ENCODE measurements at regions not wholly inside any gene's neighbourhood (a gene's known extent, or its start where the extent isn't known, plus 50 kb on each side); places are given as distances from the start of the nearest gene placed in this dataset.

GRCh38 chr12:93186131-93186530 lies 191.6 kb upstream of the NUDT4 start:
- H3K36me3 Mint-ChIP-seq (ENCODE audit: unreplicated experiment), result no peaks in the 10 kb centered on the region

GRCh38 chr12:93186621-93187020 lies 191.1 kb upstream of the NUDT4 start:
- peaks cover 8% of the 10 kb centered on the region for H3K4me1 Mint-ChIP-seq (ENCODE audit: unreplicated experiment)
- H3K36me3 Mint-ChIP-seq (ENCODE audit: unreplicated experiment), result no peaks in the 10 kb centered on the region
- H3K9me3 Mint-ChIP-seq (ENCODE audit: unreplicated experiment), result no peaks in the 10 kb centered on the region
- no peak overlapping the region for H3K27ac Mint-ChIP-seq (ENCODE audit: unreplicated experiment)
- no peak for TF ChIP-seq CTCF (IDR thresholded peaks at IDR 0.05)
- no peak overlapping the region for H3K4me3 Mint-ChIP-seq (ENCODE audit: unreplicated experiment)
- H3K27me3 Mint-ChIP-seq (ENCODE audit: unreplicated experiment), result no peaks in the 10 kb centered on the region
- no peak for DNase-seq (ENCODE audit: extremely low spot score, unreplicated experiment)

More at GRCh38 chr12:93186131-93186530, 191.6 kb upstream of the NUDT4 start:
- Mint-ChIP-seq H3K27ac (ENCODE audit: unreplicated experiment) (no peak overlapping the region), H3K4me1 (ENCODE audit: unreplicated experiment) (peaks cover 4% of the 10 kb centered on the region), H3K4me3 (ENCODE audit: unreplicated experiment) (no peak overlapping the region), H3K27me3 (ENCODE audit: unreplicated experiment) (no peaks in the 10 kb centered on the region), H3K9me3 (ENCODE audit: unreplicated experiment) (no peaks in the 10 kb centered on the region)
- TF ChIP-seq CTCF (IDR thresholded peaks at IDR 0.05), result no peak
- DNase-seq (ENCODE audit: extremely low spot score, unreplicated experiment), result no peak

GRCh38 chr12:93191423-93191822 lies 186.3 kb upstream of the NUDT4 start:
- Mint-ChIP-seq H3K4me3 (ENCODE audit: unreplicated experiment) (no peak overlapping the region), H3K9me3 (ENCODE audit: unreplicated experiment) (no peaks in the 10 kb centered on the region), H3K4me1 (ENCODE audit: unreplicated experiment) (peaks cover 7% of the 10 kb centered on the region), H3K36me3 (ENCODE audit: unreplicated experiment) (no peaks in the 10 kb centered on the region), H3K27ac (ENCODE audit: unreplicated experiment) (no peak overlapping the region), H3K27me3 (ENCODE audit: unreplicated experiment) (no peaks in the 10 kb centered on the region)
- no peak for TF ChIP-seq CTCF (IDR thresholded peaks at IDR 0.05)
- DNase-seq (ENCODE audit: extremely low spot score, unreplicated experiment), result no peak

GRCh38 chr12:93191956-93192355 lies 185.8 kb upstream of the NUDT4 start:
- no peak for TF ChIP-seq CTCF (IDR thresholded peaks at IDR 0.05)
- no peaks in the 10 kb centered on the region for H3K36me3 Mint-ChIP-seq (ENCODE audit: unreplicated experiment)
- H3K4me3 Mint-ChIP-seq (ENCODE audit: unreplicated experiment), result no peak overlapping the region
- no peak for DNase-seq (ENCODE audit: extremely low spot score, unreplicated experiment)
- H3K27ac Mint-ChIP-seq (ENCODE audit: unreplicated experiment), result no peak overlapping the region
- no peaks in the 10 kb centered on the region for H3K27me3 Mint-ChIP-seq (ENCODE audit: unreplicated experiment)
- H3K4me1 Mint-ChIP-seq (ENCODE audit: unreplicated experiment), result peaks cover 7% of the 10 kb centered on the region
- no peaks in the 10 kb centered on the region for H3K9me3 Mint-ChIP-seq (ENCODE audit: unreplicated experiment)

GRCh38 chr12:93192878-93193277 lies 184.8 kb upstream of the NUDT4 start:
- TF ChIP-seq CTCF (IDR thresholded peaks at IDR 0.05), result no peak
- Mint-ChIP-seq H3K4me1 (ENCODE audit: unreplicated experiment) (peaks cover 10% of the 10 kb centered on the region), H3K27ac (ENCODE audit: unreplicated experiment) (no peak overlapping the region), H3K9me3 (ENCODE audit: unreplicated experiment) (no peaks in the 10 kb centered on the region), H3K36me3 (ENCODE audit: unreplicated experiment) (no peaks in the 10 kb centered on the region), H3K4me3 (ENCODE audit: unreplicated experiment) (no peak overlapping the region), H3K27me3 (ENCODE audit: unreplicated experiment) (no peaks in the 10 kb centered on the region)
- DNase-seq (ENCODE audit: extremely low spot score, unreplicated experiment), result no peak
